Natural killer cell (primary cell): ENCODE measurements at regions not wholly inside any gene's neighbourhood (a gene's known extent, or its start where the extent isn't known, plus 50 kb on each side); places are given as distances from the start of the nearest gene placed in this dataset.

Source experiments
- ATAC-seq, 3 donors: fragments of 150-1000 bp in 2 of 3; fragments of 200-7000 bp in 1 of 3; cut with Tn5 transposase; 1 replicate in 1 of 3; 2 replicates in 2 of 3; pipeline ENCODE4 v1.10.0; 2021; ENCODE audit warnings: mild to moderate bottlenecking in 2 of 3, moderate library complexity in 2 of 3
- DNase-seq, 2 donors: peaks; one replicate each; pipeline versions ENCODE4 v3.0.0 to v3.0.0-alpha.2; 2013 to 2021; ENCODE audit warnings: mixed read lengths in 1 of 2
- H3K27ac ChIP-seq: one replicate; pipeline ENCODE4 v1.5.1; 2013; ENCODE audit warnings: mild to moderate bottlenecking, low read length
- H3K27me3 ChIP-seq: one replicate; pipeline ENCODE4 v1.6.1; 2013; ENCODE audit warnings: low read length; ENCODE audit not compliant: control insufficient read depth, insufficient read depth
- H3K36me3 ChIP-seq: one replicate; pipeline ENCODE4 v1.6.1; 2013; ENCODE audit warnings: low read length; ENCODE audit not compliant: control insufficient read depth, insufficient read depth
- H3K4me1 ChIP-seq: one replicate; pipeline ENCODE4 v1.6.1; 2013; ENCODE audit warnings: low read length; ENCODE audit not compliant: control insufficient read depth, insufficient read depth
- H3K4me3 ChIP-seq: one replicate; pipeline ENCODE4 v1.5.1; 2013; ENCODE audit warnings: low read length
- H3K9me3 ChIP-seq: one replicate; pipeline ENCODE4 v1.6.1; 2013; ENCODE audit warnings: low read length; ENCODE audit not compliant: control insufficient read depth, insufficient read depth
- H3K27ac Mint-ChIP-seq, 2 donors: one replicate each; pipeline ENCODE4 v1.8.0; 2022; ENCODE audit warnings: mild to moderate bottlenecking in 2 of 2, mixed read lengths in 2 of 2, moderate library complexity in 1 of 2
- H3K27me3 Mint-ChIP-seq, 2 donors: one replicate each; pipeline ENCODE4 v1.8.0; 2022; ENCODE audit warnings: low read depth in 2 of 2, mixed read lengths in 2 of 2
- H3K36me3 Mint-ChIP-seq: one replicate; pipeline ENCODE4 v1.8.0; 2022; ENCODE audit warnings: mixed read lengths
- H3K4me1 Mint-ChIP-seq, 2 donors: one replicate each; pipeline ENCODE4 v1.8.0; 2022; ENCODE audit warnings: mixed read lengths in 2 of 2
- H3K4me3 Mint-ChIP-seq: one replicate; pipeline ENCODE4 v1.8.0; 2022; ENCODE audit warnings: mild to moderate bottlenecking, moderate library complexity, mixed read lengths
- H3K9me3 Mint-ChIP-seq, 2 donors: one replicate each; pipeline ENCODE4 v1.8.0; 2022; ENCODE audit warnings: mixed read lengths in 2 of 2
- WGBS: methylation state at CpG from one replicate; pipeline ENCODE4 v1.1.7; 2013; ENCODE audit warnings: missing lambda C conversion rate; ENCODE audit not compliant: insufficient coverage; 5-methylcytosine and 5-hydroxymethylcytosine counted together
- intact Hi-C: fragments of 100-400 bp; cut with micrococcal nuclease; formaldehyde crosslinking; loops from one replicate; pipeline ENCODE4 v1.14.2; 2022
- TF ChIP-seq, protein P1 (sequence below): fragments of 200-600 bp; IDR thresholded peaks from one replicate; pipeline ENCODE4 v1.8.0; 2022; ENCODE audit warnings: antibody characterized with exemption

DNA sequence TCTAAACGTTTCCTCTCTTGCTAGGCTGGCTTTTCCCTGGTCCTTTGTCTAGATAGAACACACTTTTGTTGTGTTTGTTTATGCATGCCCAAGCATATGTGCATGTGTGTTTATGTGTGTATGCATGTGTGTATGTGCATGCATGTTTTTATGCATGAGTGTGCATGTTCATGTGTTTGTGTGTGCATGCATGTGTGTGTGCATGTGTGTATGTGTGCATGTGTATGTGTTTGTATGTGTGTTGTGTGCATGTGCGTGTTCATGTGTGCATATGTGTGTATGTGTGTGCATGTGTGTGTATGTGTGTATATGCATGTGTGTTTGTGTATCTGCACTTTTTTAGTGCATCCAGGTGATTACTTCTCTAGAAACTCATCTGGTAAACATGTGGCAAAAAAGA lies 558.0 kb downstream of the GALR1 start:
- Mint-ChIP-seq H3K27me3 (peaks cover 11 to 17% of the 10 kb centered on the region in 2 donors), H3K9me3 (peaks cover 0 to 4% of the 10 kb centered on the region in 2 donors), H3K36me3 (no peaks in the 10 kb centered on the region), H3K4me1 (no peaks in the 10 kb centered on the region), H3K27ac (no peak overlapping the region), H3K4me3 (no peak overlapping the region)
- Histone ChIP-seq H3K36me3 (no peaks in the 10 kb centered on the region), H3K9me3 (peaks cover 6% of the 10 kb centered on the region), H3K27me3 (no peaks in the 10 kb centered on the region), H3K4me3 (no peak overlapping the region), H3K27ac (no peak overlapping the region), H3K4me1 (no peaks in the 10 kb centered on the region)
- DNase-seq: no peak
- ATAC-seq: no peak
- intact Hi-C loops: no loop called here
- TF ChIP-seq, protein P1, sequence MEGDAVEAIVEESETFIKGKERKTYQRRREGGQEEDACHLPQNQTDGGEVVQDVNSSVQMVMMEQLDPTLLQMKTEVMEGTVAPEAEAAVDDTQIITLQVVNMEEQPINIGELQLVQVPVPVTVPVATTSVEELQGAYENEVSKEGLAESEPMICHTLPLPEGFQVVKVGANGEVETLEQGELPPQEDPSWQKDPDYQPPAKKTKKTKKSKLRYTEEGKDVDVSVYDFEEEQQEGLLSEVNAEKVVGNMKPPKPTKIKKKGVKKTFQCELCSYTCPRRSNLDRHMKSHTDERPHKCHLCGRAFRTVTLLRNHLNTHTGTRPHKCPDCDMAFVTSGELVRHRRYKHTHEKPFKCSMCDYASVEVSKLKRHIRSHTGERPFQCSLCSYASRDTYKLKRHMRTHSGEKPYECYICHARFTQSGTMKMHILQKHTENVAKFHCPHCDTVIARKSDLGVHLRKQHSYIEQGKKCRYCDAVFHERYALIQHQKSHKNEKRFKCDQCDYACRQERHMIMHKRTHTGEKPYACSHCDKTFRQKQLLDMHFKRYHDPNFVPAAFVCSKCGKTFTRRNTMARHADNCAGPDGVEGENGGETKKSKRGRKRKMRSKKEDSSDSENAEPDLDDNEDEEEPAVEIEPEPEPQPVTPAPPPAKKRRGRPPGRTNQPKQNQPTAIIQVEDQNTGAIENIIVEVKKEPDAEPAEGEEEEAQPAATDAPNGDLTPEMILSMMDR: no peak
- WGBS: 81% methylated on average over 2 of the region's 2 CpGs

GRCh38 chr18:77811503-77811902 lies 561.9 kb downstream of the GALR1 start:
- no peak for DNase-seq
- intact Hi-C loops: no loop called here
- no peaks in the 10 kb centered on the region for H3K4me1 Mint-ChIP-seq
- H3K36me3 Mint-ChIP-seq: no peaks in the 10 kb centered on the region
- no peak overlapping the region for H3K27ac Mint-ChIP-seq
- H3K9me3 Mint-ChIP-seq: peaks cover 0 to 6% of the 10 kb centered on the region in 2 donors
- no peak overlapping the region for H3K4me3 Mint-ChIP-seq
- H3K4me1 ChIP-seq: no peaks in the 10 kb centered on the region
- no peak overlapping the region for H3K27ac ChIP-seq
- no peak overlapping the region for H3K4me3 ChIP-seq
- no peak for ATAC-seq
- H3K36me3 ChIP-seq: no peaks in the 10 kb centered on the region
- H3K27me3 Mint-ChIP-seq: peaks cover 6 to 12% of the 10 kb centered on the region in 2 donors
- peaks cover 6% of the 10 kb centered on the region for H3K9me3 ChIP-seq
- no peaks in the 10 kb centered on the region for H3K27me3 ChIP-seq
- TF ChIP-seq, protein P1: no peak
- WGBS: 67% methylated on average over 5 of the region's 5 CpGs

- Histone ChIP-seq H3K9me3 (no peaks in the 10 kb centered on the region), H3K4me3 (no peak overlapping the region), H3K27ac (no peak overlapping the region), H3K36me3 (no peaks in the 10 kb centered on the region), H3K27me3 (no peaks in the 10 kb centered on the region), H3K4me1 (no peaks in the 10 kb centered on the region)
- TF ChIP-seq, protein P1: no peak
- no peak overlapping the region for H3K4me3 Mint-ChIP-seq
- no peaks in the 10 kb centered on the region for H3K36me3 Mint-ChIP-seq
- H3K4me1 Mint-ChIP-seq: no peaks in the 10 kb centered on the region
- intact Hi-C loops: no loop called here
- ATAC-seq (no peak), DNase-seq (no peak)
- H3K9me3 Mint-ChIP-seq: peaks cover 3 to 8% of the 10 kb centered on the region in 2 donors
- peaks cover 7 to 17% of the 10 kb centered on the region in 2 donors for H3K27me3 Mint-ChIP-seq
- WGBS: 68% methylated on average over 3 of the region's 3 CpGs
- no peak overlapping the region for H3K27ac Mint-ChIP-seq
These were observed 566.2 kb downstream of the GALR1 start for GRCh38 chr18:77815666-77816338.

- intact Hi-C loops: no loop called here
- Histone ChIP-seq H3K4me3 (no peak overlapping the region), H3K9me3 (no peaks in the 10 kb centered on the region), H3K27me3 (peaks cover 2% of the 10 kb centered on the region), H3K27ac (no peak overlapping the region), H3K4me1 (no peaks in the 10 kb centered on the region), H3K36me3 (no peaks in the 10 kb centered on the region)
- WGBS: 100% methylated on average over 1 of the region's 1 CpG
- H3K27ac Mint-ChIP-seq: no peak overlapping the region
- ATAC-seq: no peak
- H3K36me3 Mint-ChIP-seq: no peaks in the 10 kb centered on the region
- H3K27me3 Mint-ChIP-seq: peaks cover 7 to 23% of the 10 kb centered on the region in 2 donors
- H3K4me3 Mint-ChIP-seq: no peak overlapping the region
- peaks cover 3 to 6% of the 10 kb centered on the region in 2 donors for H3K9me3 Mint-ChIP-seq
- TF ChIP-seq, protein P1: no peak
- H3K4me1 Mint-ChIP-seq: no peaks in the 10 kb centered on the region
- no peak for DNase-seq
These were observed 568.7 kb downstream of the GALR1 start for GRCh38 chr18:77818328-77818727.
